ENCODE measurements at regions not wholly inside any gene's neighbourhood (a gene's known extent, or its start where the extent isn't known, plus 50 kb on each side); places are given as distances from the start of the nearest gene placed in this dataset.
"Not testable (repeated sequence)": the region's sequence is repeated elsewhere in the genome, so short reads cannot be mapped to it uniquely, and the experiment has no call there.

GRCh38 chr9:24879591-24879990 is 333.9 kb upstream of the IZUMO3 start:
- ATAC-seq (no peak), DNase-seq (no peak)
- H3K4me1 Mint-ChIP-seq = no peaks in the 10 kb centered on the region
- H3K9me3 ChIP-seq (ENCODE audit: control insufficient read depth, insufficient read depth, low read length) = no peaks in the 10 kb centered on the region
- no peaks in the 10 kb centered on the region for H3K4me1 ChIP-seq (ENCODE audit: control insufficient read depth, insufficient read depth, low read length)
- TF ChIP-seq CTCF (IDR thresholded peaks at IDR 0.05) = no peak
- H3K36me3 Mint-ChIP-seq = peaks cover 8% of the 10 kb centered on the region
- H3K27me3 Mint-ChIP-seq (ENCODE audit: low read depth in 2 of 2) = no peaks in the 10 kb centered on the region
- no peaks in the 10 kb centered on the region for H3K27me3 ChIP-seq (ENCODE audit: control insufficient read depth, insufficient read depth, low read length)
- peaks cover 17 to 33% of the 10 kb centered on the region in 2 donors for H3K9me3 Mint-ChIP-seq
- WGBS (ENCODE audit: insufficient coverage) = 56% methylated on average over 1 of the region's 2 CpGs
- no peak overlapping the region for H3K4me3 Mint-ChIP-seq
- H3K27ac Mint-ChIP-seq = no peak overlapping the region
- H3K4me3 ChIP-seq (ENCODE audit: low read length) = no peak overlapping the region
- intact Hi-C loops (cut with micrococcal nuclease) = no loop called here
- no peaks in the 10 kb centered on the region for H3K36me3 ChIP-seq (ENCODE audit: control insufficient read depth, insufficient read depth, low read length)
- H3K27ac ChIP-seq (ENCODE audit: low read length) = no peak overlapping the region

- H3K27ac Mint-ChIP-seq; H3K4me3 Mint-ChIP-seq; intact Hi-C loops (cut with micrococcal nuclease); H3K9me3 ChIP-seq (ENCODE audit: control insufficient read depth, insufficient read depth, low read length); H3K36me3 ChIP-seq (ENCODE audit: control insufficient read depth, insufficient read depth, low read length); H3K36me3 Mint-ChIP-seq; H3K4me1 Mint-ChIP-seq; H3K4me3 ChIP-seq (ENCODE audit: low read length); DNase-seq; H3K27me3 ChIP-seq (ENCODE audit: control insufficient read depth, insufficient read depth, low read length); H3K27me3 Mint-ChIP-seq (ENCODE audit: low read depth in 2 of 2); ATAC-seq; H3K27ac ChIP-seq (ENCODE audit: low read length); H3K4me1 ChIP-seq (ENCODE audit: control insufficient read depth, insufficient read depth, low read length): not testable (repeated sequence)
- peaks cover 11 to 23% of the 10 kb centered on the region in 2 donors for H3K9me3 Mint-ChIP-seq
- WGBS (ENCODE audit: insufficient coverage) = 80% methylated on average over 1 of the region's 1 CpG
These were observed 310.9 kb upstream of the IZUMO3 start for GRCh38 chr9:24856601-24857000.

- intact Hi-C loops (cut with micrococcal nuclease) = no loop called here
- H3K27me3 ChIP-seq (ENCODE audit: control insufficient read depth, insufficient read depth, low read length) = no peaks in the 10 kb centered on the region
These were observed 300.7 kb upstream of the IZUMO3 start for GRCh38 chr9:24846248-24846912.

GRCh38 chr9:24844217-24844616 is 298.5 kb upstream of the IZUMO3 start:
- TF ChIP-seq CTCF (IDR thresholded peaks at IDR 0.05) = no peak
- H3K36me3 Mint-ChIP-seq = no peaks in the 10 kb centered on the region
- H3K4me1 Mint-ChIP-seq = no peaks in the 10 kb centered on the region
- DNase-seq (no peak), ATAC-seq (no peak)
- no peak overlapping the region for H3K27ac Mint-ChIP-seq
- Histone ChIP-seq H3K9me3 (ENCODE audit: control insufficient read depth, insufficient read depth, low read length) (no peaks in the 10 kb centered on the region), H3K4me1 (ENCODE audit: control insufficient read depth, insufficient read depth, low read length) (no peaks in the 10 kb centered on the region), H3K36me3 (ENCODE audit: control insufficient read depth, insufficient read depth, low read length) (no peaks in the 10 kb centered on the region), H3K27me3 (ENCODE audit: control insufficient read depth, insufficient read depth, low read length) (no peaks in the 10 kb centered on the region), H3K27ac (ENCODE audit: low read length) (no peak overlapping the region), H3K4me3 (ENCODE audit: low read length) (no peak overlapping the region)
- WGBS (ENCODE audit: insufficient coverage) = 50% methylated on average over 1 of the region's 2 CpGs
- no peak overlapping the region for H3K4me3 Mint-ChIP-seq
- peaks cover 14 to 17% of the 10 kb centered on the region in 2 donors for H3K9me3 Mint-ChIP-seq
- no peaks in the 10 kb centered on the region for H3K27me3 Mint-ChIP-seq (ENCODE audit: low read depth in 2 of 2)
- intact Hi-C loops (cut with micrococcal nuclease) = no loop called here

More at GRCh38 chr9:24846248-24846912, 300.7 kb upstream of the IZUMO3 start:
- H3K4me3 Mint-ChIP-seq = no peak overlapping the region
- peaks cover 8 to 17% of the 10 kb centered on the region in 2 donors for H3K9me3 Mint-ChIP-seq
- Histone ChIP-seq H3K9me3 (ENCODE audit: control insufficient read depth, insufficient read depth, low read length) (no peaks in the 10 kb centered on the region), H3K4me3 (ENCODE audit: low read length) (no peak overlapping the region), H3K4me1 (ENCODE audit: control insufficient read depth, insufficient read depth, low read length) (no peaks in the 10 kb centered on the region), H3K36me3 (ENCODE audit: control insufficient read depth, insufficient read depth, low read length) (no peaks in the 10 kb centered on the region), H3K27ac (ENCODE audit: low read length) (no peak overlapping the region)
- no peak for TF ChIP-seq CTCF (IDR thresholded peaks at IDR 0.05)
- ATAC-seq = no peak
- 51% methylated on average over 3 of the region's 3 CpGs for WGBS (ENCODE audit: insufficient coverage)
- no peaks in the 10 kb centered on the region for H3K27me3 Mint-ChIP-seq (ENCODE audit: low read depth in 2 of 2)
- no peak overlapping the region for H3K27ac Mint-ChIP-seq
- no peaks in the 10 kb centered on the region for H3K36me3 Mint-ChIP-seq
- H3K4me1 Mint-ChIP-seq = no peaks in the 10 kb centered on the region
- DNase-seq = no peak

Data from natural killer cell (primary cell).